Keratinocyte (primary cell): ENCODE measurements at regions not wholly inside any gene's neighbourhood (a gene's known extent, or its start where the extent isn't known, plus 50 kb on each side); places are given as distances from the start of the nearest gene placed in this dataset.

Experiments used
- DNase-seq: peaks from one replicate; pipeline ENCODE4 v3.0.0-alpha.2; 2011; ENCODE audit warnings: low read depth, missing footprints, low spot score
- FAIRE-seq: peaks from 2 replicates; lab custom pipeline; 2011; peaks lifted over from hg19 to GRCh38; lab: Jason Lieb, UNC
- H2AFZ ChIP-seq: 2 replicates; pipeline ENCODE4 v1.6.0; 2012; ENCODE audit warnings: low read length, control low read depth, inconsistent platforms; ENCODE audit not compliant: control insufficient read depth
- H3K27ac ChIP-seq: 2 replicates; pipeline ENCODE4 v1.5.1; 2011; ENCODE audit warnings: low read length; ENCODE audit not compliant: control insufficient read depth, insufficient read depth
- H3K27me3 ChIP-seq: 3 replicates; pipeline ENCODE4 v1.6.0; 2011; ENCODE audit warnings: low read length; ENCODE audit not compliant: control insufficient read depth, insufficient read depth; ENCODE audit errors: extremely low read depth
- H3K36me3 ChIP-seq, 2 experiments: 2 replicates in 1 of 2; 3 replicates in 1 of 2; pipeline ENCODE4 v1.5.1; 2011; ENCODE audit warnings: low read length in 2 of 2, mild to moderate bottlenecking in 1 of 2; ENCODE audit not compliant: control insufficient read depth in 2 of 2, insufficient read depth in 2 of 2; ENCODE audit errors: extremely low read depth in 1 of 2
- H3K4me1 ChIP-seq: 3 replicates; pipeline ENCODE4 v1.5.1; 2011; ENCODE audit warnings: low read length; ENCODE audit not compliant: control insufficient read depth, insufficient read depth; ENCODE audit errors: extremely low read depth
- H3K4me2 ChIP-seq: 3 replicates; pipeline ENCODE4 v1.6.0; 2011; ENCODE audit warnings: low read depth, low read length; ENCODE audit not compliant: control insufficient read depth, insufficient read depth; ENCODE audit errors: extremely low read depth
- H3K4me3 ChIP-seq, 3 experiments: fragments of 200-600 bp in 1 of 3; sonication (generic) in 1 of 3; 2 replicates in 2 of 3; 3 replicates in 1 of 3; pipeline ENCODE4 v1.5.1; 2011 to 2016; ENCODE audit warnings: low read length in 3 of 3, mild to moderate bottlenecking in 3 of 3, control low read depth in 2 of 3, inconsistent platforms in 1 of 3, low read depth in 1 of 3, mixed read lengths in 1 of 3, mixed run types in 1 of 3, moderate library complexity in 1 of 3; ENCODE audit not compliant: control insufficient read depth in 2 of 3, insufficient read depth in 2 of 3; ENCODE audit errors: extremely low read depth in 1 of 3
- H3K79me2 ChIP-seq: 2 replicates; pipeline ENCODE4 v1.6.0; 2012; ENCODE audit warnings: low read length; ENCODE audit not compliant: control insufficient read depth, insufficient read depth
- H3K9ac ChIP-seq: 3 replicates; pipeline ENCODE4 v1.6.0; 2011; ENCODE audit warnings: low read length; ENCODE audit not compliant: control insufficient read depth, insufficient read depth; ENCODE audit errors: extremely low read depth
- H3K9me1 ChIP-seq: 3 replicates; pipeline ENCODE4 v1.6.0; 2011; ENCODE audit warnings: low read length; ENCODE audit not compliant: control insufficient read depth, insufficient read depth; ENCODE audit errors: extremely low read depth
- H3K9me3 ChIP-seq: 2 replicates; pipeline ENCODE4 v1.5.1; 2012; ENCODE audit warnings: low read depth, low read length; ENCODE audit not compliant: control insufficient read depth
- H4K20me1 ChIP-seq: 3 replicates; pipeline ENCODE4 v1.6.0; 2011; ENCODE audit warnings: low read length; ENCODE audit not compliant: control insufficient read depth, insufficient read depth; ENCODE audit errors: extremely low read depth
- EZH2 ChIP-seq: IDR thresholded peaks from one replicate; pipeline ENCODE4 v1.6.1; 2012; ENCODE audit warnings: inconsistent platforms, mild to moderate bottlenecking, low read length, moderate library complexity
- dilution Hi-C: fragments of 300-500 bp; cut with MboI; formaldehyde crosslinking; loops from one replicate; pipeline ENCODE4 v1.7.0; 2020; ENCODE audit warnings: low sequenced_read_pairs; ENCODE audit not compliant: extremely low pct_ligation_motif_present
- TF ChIP-seq, protein P1 (sequence below), 3 experiments: IDR thresholded peaks in 1 of 3; conservative IDR thresholded peaks in 1 of 3; optimal IDR thresholded peaks in 1 of 3; 2 replicates in 2 of 3; 3 replicates in 1 of 3; pipeline versions ENCODE3 to v1.5.1; 2011; ENCODE audit warnings: low read length in 3 of 3, mild to moderate bottlenecking in 3 of 3, moderate library complexity in 2 of 3, control low read depth in 1 of 3, inconsistent platforms in 1 of 3; ENCODE audit not compliant: insufficient read depth in 2 of 3; ENCODE audit errors: extremely low read depth in 1 of 3

DNA sequence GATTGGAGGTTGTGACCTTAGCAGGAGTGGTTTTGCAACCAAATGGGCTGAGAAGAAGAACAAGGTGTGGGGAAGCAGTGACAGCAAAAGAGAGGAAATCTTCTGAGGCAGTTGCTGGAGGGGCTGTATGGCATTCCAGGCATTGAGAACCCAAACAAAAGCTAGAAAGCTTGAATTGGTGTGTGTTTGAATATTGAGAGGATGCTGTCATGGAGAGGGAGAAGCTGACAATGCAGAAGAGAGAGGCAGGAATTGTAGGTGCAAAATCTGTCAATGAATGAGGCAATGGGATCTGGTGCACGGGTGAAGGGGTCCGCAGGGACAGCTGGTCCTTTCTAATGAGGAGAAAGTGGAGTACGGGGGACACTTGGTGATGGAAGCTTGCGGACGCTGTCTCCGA lies 123.4 kb downstream of the C11orf91 start:
- dilution Hi-C loops: no loop called here
- H3K4me1 ChIP-seq: no peaks in the 10 kb centered on the region
- H3K27ac ChIP-seq: no peak overlapping the region
- H3K4me3 ChIP-seq: no peak overlapping the region
- FAIRE-seq: no peak
- no peak overlapping the region for H2AFZ ChIP-seq
- H3K9ac ChIP-seq: no peak overlapping the region
- H4K20me1 ChIP-seq: no peaks in the 10 kb centered on the region
- H3K9me1 ChIP-seq: no peaks in the 10 kb centered on the region
- H3K27me3 ChIP-seq: no peaks in the 10 kb centered on the region
- no peaks in the 10 kb centered on the region for H3K79me2 ChIP-seq
- no peak for TF ChIP-seq EZH2
- TF ChIP-seq, protein P1, sequence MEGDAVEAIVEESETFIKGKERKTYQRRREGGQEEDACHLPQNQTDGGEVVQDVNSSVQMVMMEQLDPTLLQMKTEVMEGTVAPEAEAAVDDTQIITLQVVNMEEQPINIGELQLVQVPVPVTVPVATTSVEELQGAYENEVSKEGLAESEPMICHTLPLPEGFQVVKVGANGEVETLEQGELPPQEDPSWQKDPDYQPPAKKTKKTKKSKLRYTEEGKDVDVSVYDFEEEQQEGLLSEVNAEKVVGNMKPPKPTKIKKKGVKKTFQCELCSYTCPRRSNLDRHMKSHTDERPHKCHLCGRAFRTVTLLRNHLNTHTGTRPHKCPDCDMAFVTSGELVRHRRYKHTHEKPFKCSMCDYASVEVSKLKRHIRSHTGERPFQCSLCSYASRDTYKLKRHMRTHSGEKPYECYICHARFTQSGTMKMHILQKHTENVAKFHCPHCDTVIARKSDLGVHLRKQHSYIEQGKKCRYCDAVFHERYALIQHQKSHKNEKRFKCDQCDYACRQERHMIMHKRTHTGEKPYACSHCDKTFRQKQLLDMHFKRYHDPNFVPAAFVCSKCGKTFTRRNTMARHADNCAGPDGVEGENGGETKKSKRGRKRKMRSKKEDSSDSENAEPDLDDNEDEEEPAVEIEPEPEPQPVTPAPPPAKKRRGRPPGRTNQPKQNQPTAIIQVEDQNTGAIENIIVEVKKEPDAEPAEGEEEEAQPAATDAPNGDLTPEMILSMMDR (optimal IDR thresholded peaks at IDR 0.05 in 1 of 3, IDR thresholded peaks at IDR 0.05 in 1 of 3, conservative IDR thresholded peaks at IDR 0.05 in 1 of 3; ENCODE audit: extremely low read depth in 1 of 3, insufficient read depth in 2 of 3, low read length in 3 of 3): no peak
- no peak for DNase-seq
- H3K36me3 ChIP-seq: no peaks in the 10 kb centered on the region
- H3K4me2 ChIP-seq: no peak overlapping the region
- H3K9me3 ChIP-seq: no peaks in the 10 kb centered on the region

DNA sequence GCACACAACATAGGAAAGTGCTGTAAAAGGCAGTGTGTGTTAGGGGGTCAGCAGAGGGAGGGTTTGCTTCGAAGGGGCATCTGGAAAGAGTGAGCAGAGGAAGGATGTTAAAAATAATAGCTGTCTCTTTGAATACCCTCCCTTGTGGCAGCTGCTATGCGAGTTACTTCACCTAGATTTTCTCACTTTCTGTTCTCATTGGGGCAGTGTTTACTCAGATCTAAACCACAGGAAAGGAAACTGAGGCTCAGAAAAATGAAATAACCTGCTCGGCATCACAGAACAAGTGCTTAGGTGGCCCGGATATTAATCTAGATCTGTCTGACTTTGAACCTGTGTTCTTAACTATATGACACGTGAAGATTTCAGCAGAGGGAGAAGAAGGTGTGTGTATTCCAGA lies 125.3 kb downstream of the C11orf91 start:
- dilution Hi-C loops: no loop called here

More for the DNA sequence above, 125.3 kb downstream of the C11orf91 start:
- H3K4me1 ChIP-seq: no peaks in the 10 kb centered on the region
- no peaks in the 10 kb centered on the region for H3K79me2 ChIP-seq
- no peak overlapping the region for H2AFZ ChIP-seq
- H4K20me1 ChIP-seq: no peaks in the 10 kb centered on the region
- H3K9me1 ChIP-seq: no peaks in the 10 kb centered on the region
- H3K27ac ChIP-seq: no peak overlapping the region
- no peaks in the 10 kb centered on the region for H3K36me3 ChIP-seq
- TF ChIP-seq, protein P1 (optimal IDR thresholded peaks at IDR 0.05 in 1 of 3, IDR thresholded peaks at IDR 0.05 in 1 of 3, conservative IDR thresholded peaks at IDR 0.05 in 1 of 3; ENCODE audit: extremely low read depth in 1 of 3, insufficient read depth in 2 of 3, low read length in 3 of 3): no peak
- H3K9me3 ChIP-seq: no peaks in the 10 kb centered on the region
- DNase-seq: no peak
- FAIRE-seq: no peak
- no peak overlapping the region for H3K4me2 ChIP-seq
- no peaks in the 10 kb centered on the region for H3K27me3 ChIP-seq
- H3K4me3 ChIP-seq: no peak overlapping the region
- no peak overlapping the region for H3K9ac ChIP-seq
